Neural cell (in vitro differentiated cells): ENCODE measurements at regions not wholly inside any gene's neighbourhood (a gene's known extent, or its start where the extent isn't known, plus 50 kb on each side); places are given as distances from the start of the nearest gene placed in this dataset.

Source experiments
- H2AFZ ChIP-seq: fragments of 200-600, 300-800 bp; sonication (generic), shearing (Covaris generic); 2 replicates; pipeline ENCODE4 v1.6.0; 2014; ENCODE audit warnings: low read depth, mild to moderate bottlenecking, antibody characterized with exemption, low read length, moderate library complexity
- H3F3A ChIP-seq: fragments of 200-600 bp; shearing (Covaris generic); 2 replicates; pipeline ENCODE4 v1.6.1; 2016; ENCODE audit warnings: mild to moderate bottlenecking, moderate library complexity, mixed read lengths, antibody characterized with exemption, low read length; ENCODE audit not compliant: insufficient read depth, poor library complexity, severe bottlenecking
- H3K27ac ChIP-seq: fragments of 200-600, 300-800 bp; sonication (generic), shearing (Covaris generic); 2 replicates; pipeline ENCODE4 v1.5.1; 2014; ENCODE audit warnings: mild to moderate bottlenecking, low read length, moderate library complexity
- H3K27me3 ChIP-seq: fragments of 300-800, 200-600 bp; sonication (generic), shearing (Covaris generic); 2 replicates; pipeline ENCODE4 v1.6.0; 2014; ENCODE audit warnings: mild to moderate bottlenecking, low read depth, low read length, moderate library complexity; ENCODE audit not compliant: insufficient read depth
- H3K36me3 ChIP-seq: fragments of 300-800, 200-600 bp; sonication (generic), shearing (Covaris generic); 2 replicates; pipeline ENCODE4 v1.5.1; 2014; ENCODE audit warnings: mild to moderate bottlenecking, antibody characterized with exemption, low read length, moderate library complexity; ENCODE audit not compliant: insufficient read depth
- H3K4me2 ChIP-seq: fragments of 300-800, 200-600 bp; sonication (generic), shearing (Covaris generic); 2 replicates; pipeline ENCODE4 v1.6.0; 2014; ENCODE audit warnings: mild to moderate bottlenecking, low read length
- H3K4me3 ChIP-seq: fragments of 300-800, 200-600 bp; sonication (generic), shearing (Covaris generic); 2 replicates; pipeline ENCODE4 v1.5.1; 2014; ENCODE audit warnings: mild to moderate bottlenecking, low read length, moderate library complexity
- H3K79me2 ChIP-seq: fragments of 200-600 bp; shearing (Covaris generic); replicated peaks from 2 replicates; pipeline ENCODE4 v1.6.0; 2014; ENCODE audit warnings: mild to moderate bottlenecking, low read length, moderate library complexity; ENCODE audit not compliant: insufficient read depth
- H3K9ac ChIP-seq: fragments of 300-800, 200-600 bp; sonication (generic), shearing (Covaris generic); 2 replicates; pipeline ENCODE4 v1.6.1; 2016; ENCODE audit warnings: mild to moderate bottlenecking, low read length, mixed read lengths
- H3K9me2 ChIP-seq: fragments of 200-600 bp; shearing (Covaris generic); 2 replicates; pipeline ENCODE4 v1.6.1; 2016; ENCODE audit warnings: mild to moderate bottlenecking, low read length, mixed read lengths; ENCODE audit not compliant: insufficient read depth
- H3K9me3 ChIP-seq: fragments of 200-600, 300-800 bp; sonication (generic), shearing (Covaris generic); 2 replicates; pipeline ENCODE4 v1.6.1; 2016; ENCODE audit warnings: mild to moderate bottlenecking, mixed run types, low read length, moderate library complexity, mixed read lengths
- H4K20me1 ChIP-seq: fragments of 200-600 bp; shearing (Covaris generic); 2 replicates; pipeline ENCODE4 v1.6.1; 2016; ENCODE audit warnings: mild to moderate bottlenecking, mixed run types; ENCODE audit not compliant: insufficient read depth
- EP300 ChIP-seq: fragments of 450-650 bp; conservative IDR thresholded peaks from 2 replicates; pipeline ENCODE4 v1.6.1; 2014; ENCODE audit warnings: antibody characterized with exemption, mild to moderate bottlenecking, moderate library complexity; ENCODE audit not compliant: poor library complexity, severe bottlenecking
- EZH2 ChIP-seq: fragments of 200-600, 300-800 bp; shearing (Covaris generic), sonication (generic); IDR thresholded peaks from 2 replicates; pipeline ENCODE4 v1.6.1; 2014; ENCODE audit warnings: antibody characterized with exemption, low read length, borderline replicate concordance, mild to moderate bottlenecking; ENCODE audit not compliant: insufficient read depth, poor library complexity, severe bottlenecking
- MXI1 ChIP-seq: fragments of 450-650 bp; conservative IDR thresholded peaks from 2 replicates; pipeline ENCODE4 v1.6.1; 2014; ENCODE audit warnings: antibody characterized with exemption, mild to moderate bottlenecking; ENCODE audit not compliant: poor library complexity, severe bottlenecking
- POLR2AphosphoS5 ChIP-seq: IDR thresholded peaks from 2 replicates; pipeline ENCODE4 v1.6.1; 2012
- RAD21 ChIP-seq: fragments of 450-650 bp; conservative IDR thresholded peaks from 2 replicates; pipeline ENCODE4 v1.6.1; 2014; ENCODE audit warnings: antibody characterized with exemption, mild to moderate bottlenecking, moderate library complexity
- REST ChIP-seq: IDR thresholded peaks from 2 replicates; pipeline ENCODE4 v1.6.1; 2012; ENCODE audit warnings: borderline replicate concordance
- SMC3 ChIP-seq: fragments of 450-650 bp; conservative IDR thresholded peaks from 2 replicates; pipeline ENCODE4 v1.6.1; 2014; ENCODE audit warnings: antibody characterized with exemption, mild to moderate bottlenecking, moderate library complexity; ENCODE audit not compliant: poor library complexity
- TAF1 ChIP-seq: IDR thresholded peaks from 2 replicates; pipeline ENCODE4 v1.6.1; 2012; ENCODE audit warnings: low read depth
- TF ChIP-seq, protein P1 (sequence below): fragments of 450-650 bp; IDR thresholded peaks from 2 replicates; pipeline ENCODE4 v1.5.1; 2014; ENCODE audit warnings: antibody characterized with exemption, mild to moderate bottlenecking, moderate library complexity; ENCODE audit not compliant: poor library complexity, severe bottlenecking

DNA sequence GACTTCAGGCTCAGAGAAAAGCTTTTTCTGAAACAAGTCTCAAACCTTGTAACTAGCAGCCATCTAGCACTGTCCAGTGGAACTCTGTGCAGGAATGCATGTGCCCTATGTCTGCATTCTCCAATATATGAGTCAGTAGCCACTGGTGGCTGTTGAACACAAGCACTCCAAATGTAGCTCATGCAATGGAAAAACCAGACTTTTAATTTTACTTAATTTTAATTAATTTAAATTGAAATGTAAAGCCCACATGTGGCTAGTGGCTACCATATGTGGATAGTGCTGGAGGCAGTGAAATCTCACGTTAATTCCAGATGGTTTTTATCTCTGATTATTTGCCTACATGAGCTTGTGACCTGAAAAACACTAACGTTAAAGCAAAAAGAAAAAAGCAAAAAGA is 225.1 kb downstream of the GATA3 start:
- no peaks in the 10 kb centered on the region for H4K20me1 ChIP-seq
- H3K4me3 ChIP-seq = no peak overlapping the region
- H3K27me3 ChIP-seq = no peaks in the 10 kb centered on the region
- no peaks in the 10 kb centered on the region for H3K9me3 ChIP-seq
- H3K27ac ChIP-seq = no peak overlapping the region
- no peaks in the 10 kb centered on the region for H3K9me2 ChIP-seq
- TF ChIP-seq POLR2AphosphoS5 = no peak
- no peak overlapping the region for H3K4me2 ChIP-seq
- H3K9ac ChIP-seq = no peak overlapping the region
- H3K79me2 ChIP-seq = no peaks in the 10 kb centered on the region
- no peaks in the 10 kb centered on the region for H3K36me3 ChIP-seq
- no peak overlapping the region for H2AFZ ChIP-seq
- no peaks in the 10 kb centered on the region for H3F3A ChIP-seq

- Histone ChIP-seq H4K20me1 (no peaks in the 10 kb centered on the region), H3K27ac (no peak overlapping the region), H3K4me2 (no peak overlapping the region), H3K9me2 (no peaks in the 10 kb centered on the region), H3K9ac (no peak overlapping the region), H3K27me3 (peaks cover 4% of the 10 kb centered on the region), H3F3A (no peaks in the 10 kb centered on the region), H2AFZ (no peak overlapping the region), H3K4me3 (no peak overlapping the region), H3K9me3 (no peaks in the 10 kb centered on the region), H3K79me2 (no peaks in the 10 kb centered on the region), H3K36me3 (no peaks in the 10 kb centered on the region)
- TF ChIP-seq REST (no peak), MXI1 (no peak), EZH2 (no peak), EP300 (no peak), RAD21 (no peak), SMC3 (no peak)
- TF ChIP-seq, protein P1, sequence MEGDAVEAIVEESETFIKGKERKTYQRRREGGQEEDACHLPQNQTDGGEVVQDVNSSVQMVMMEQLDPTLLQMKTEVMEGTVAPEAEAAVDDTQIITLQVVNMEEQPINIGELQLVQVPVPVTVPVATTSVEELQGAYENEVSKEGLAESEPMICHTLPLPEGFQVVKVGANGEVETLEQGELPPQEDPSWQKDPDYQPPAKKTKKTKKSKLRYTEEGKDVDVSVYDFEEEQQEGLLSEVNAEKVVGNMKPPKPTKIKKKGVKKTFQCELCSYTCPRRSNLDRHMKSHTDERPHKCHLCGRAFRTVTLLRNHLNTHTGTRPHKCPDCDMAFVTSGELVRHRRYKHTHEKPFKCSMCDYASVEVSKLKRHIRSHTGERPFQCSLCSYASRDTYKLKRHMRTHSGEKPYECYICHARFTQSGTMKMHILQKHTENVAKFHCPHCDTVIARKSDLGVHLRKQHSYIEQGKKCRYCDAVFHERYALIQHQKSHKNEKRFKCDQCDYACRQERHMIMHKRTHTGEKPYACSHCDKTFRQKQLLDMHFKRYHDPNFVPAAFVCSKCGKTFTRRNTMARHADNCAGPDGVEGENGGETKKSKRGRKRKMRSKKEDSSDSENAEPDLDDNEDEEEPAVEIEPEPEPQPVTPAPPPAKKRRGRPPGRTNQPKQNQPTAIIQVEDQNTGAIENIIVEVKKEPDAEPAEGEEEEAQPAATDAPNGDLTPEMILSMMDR = no peak
Observed at GRCh38 chr10:8280946-8281345, 226.5 kb downstream of the GATA3 start.

DNA sequence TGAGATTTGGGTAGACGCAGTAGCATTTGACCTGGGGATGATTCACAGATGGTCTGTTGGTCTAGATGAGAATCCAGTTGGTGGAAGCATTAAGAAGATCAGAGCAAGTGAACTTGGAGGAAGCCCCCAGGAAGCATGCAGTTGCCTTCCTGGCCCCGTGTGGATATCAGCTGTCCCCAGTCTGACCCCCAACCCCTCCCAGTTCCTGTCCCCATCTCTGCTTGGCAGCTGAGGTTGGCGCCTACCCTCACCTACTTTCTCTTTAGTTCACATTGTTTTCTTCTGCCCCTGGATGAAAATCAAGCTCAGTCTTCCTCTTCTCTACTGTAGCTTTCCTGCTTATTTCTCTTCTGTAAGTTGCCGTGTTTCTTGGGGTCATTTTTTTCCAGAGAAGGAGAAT is 227.9 kb downstream of the GATA3 start:
- Histone ChIP-seq H4K20me1 (no peaks in the 10 kb centered on the region), H3K9me3 (no peaks in the 10 kb centered on the region), H3F3A (no peaks in the 10 kb centered on the region), H3K4me2 (no peak overlapping the region), H3K9ac (no peak overlapping the region), H3K4me3 (no peak overlapping the region), H3K27me3 (peaks cover 4% of the 10 kb centered on the region), H3K79me2 (no peaks in the 10 kb centered on the region), H3K9me2 (no peaks in the 10 kb centered on the region), H2AFZ (no peak overlapping the region), H3K27ac (no peak overlapping the region), H3K36me3 (no peaks in the 10 kb centered on the region)
- TF ChIP-seq EZH2 (no peak), POLR2AphosphoS5 (no peak), RAD21 (no peak), SMC3 (no peak), MXI1 (no peak), EP300 (no peak), TAF1 (no peak), REST (no peak)
- TF ChIP-seq, protein P1 = no peak
